ENCODE measurements at regions not wholly inside any gene's neighbourhood (a gene's known extent, or its start where the extent isn't known, plus 50 kb on each side); places are given as distances from the start of the nearest gene placed in this dataset.
"Not testable (repeated sequence)": the region's sequence is repeated elsewhere in the genome, so short reads cannot be mapped to it uniquely, and the experiment has no call there.

DNA sequence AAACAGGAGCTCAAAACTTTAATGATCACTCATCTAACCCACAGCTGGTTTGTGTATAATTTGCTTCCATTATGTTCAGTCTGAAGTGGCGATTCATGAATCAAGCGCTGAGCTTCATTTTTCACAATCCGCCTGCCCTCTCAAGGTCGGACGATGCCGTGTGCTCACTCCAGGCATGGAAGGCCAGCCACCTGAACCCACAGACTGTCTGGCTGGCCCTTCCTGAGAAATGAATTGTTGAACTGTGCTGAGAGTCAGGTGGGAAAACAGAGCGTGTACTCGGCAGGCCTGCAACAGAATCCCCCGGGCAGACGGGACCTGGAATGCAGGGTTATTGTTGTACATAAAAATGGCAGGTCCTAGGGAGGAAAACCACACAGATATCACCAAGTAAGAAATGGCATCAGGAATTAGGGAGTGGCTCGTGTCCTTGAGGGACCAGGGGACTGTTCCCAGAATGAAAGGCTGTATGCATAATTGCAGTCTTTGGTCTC is 375.7 kb downstream of the IRX2 start:
- DNase-seq, result peak; percentile 19

DNA sequence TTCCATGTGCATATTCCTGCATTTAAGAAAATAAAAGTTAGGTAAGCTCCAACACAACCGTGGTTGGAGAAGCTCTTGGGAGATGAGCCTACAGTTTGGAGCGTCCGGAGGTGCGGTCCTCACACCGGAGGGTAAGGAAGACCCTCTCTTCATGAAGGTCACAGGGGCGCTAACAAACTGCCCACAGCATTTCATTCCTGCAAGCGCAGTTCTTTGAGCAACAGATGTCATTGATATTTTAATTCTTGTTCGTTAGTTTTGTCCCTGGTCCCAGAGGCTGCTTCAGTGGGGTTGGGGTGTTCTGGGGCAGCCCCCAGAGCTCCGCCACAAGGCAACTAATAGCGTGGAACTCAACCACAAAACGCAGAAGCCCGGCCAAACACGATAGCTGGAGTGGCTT is 376.2 kb downstream of the IRX2 start:
- DNase-seq, result peak; percentile 12

DNA sequence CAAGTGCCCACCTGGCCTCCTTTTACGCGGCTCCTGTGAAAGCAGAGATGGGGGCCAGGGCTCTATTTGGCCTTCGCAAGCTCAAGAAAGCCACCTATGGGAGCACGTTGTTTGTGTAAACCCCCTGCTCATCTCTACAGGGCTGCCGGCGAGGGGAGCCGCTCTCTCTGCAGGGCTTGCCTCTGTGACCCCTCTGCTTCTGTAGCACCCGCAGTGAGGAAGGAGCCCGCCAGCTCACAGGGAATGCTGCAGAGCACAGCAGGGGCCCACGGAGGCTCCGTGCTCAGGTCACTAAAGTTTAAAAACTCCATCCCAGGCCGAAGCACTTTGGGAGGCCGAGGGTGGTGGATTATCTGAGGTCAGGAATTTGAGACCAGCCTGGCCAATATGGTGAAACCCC is 376.8 kb downstream of the IRX2 start:
- peak; percentile 21 for DNase-seq

DNA sequence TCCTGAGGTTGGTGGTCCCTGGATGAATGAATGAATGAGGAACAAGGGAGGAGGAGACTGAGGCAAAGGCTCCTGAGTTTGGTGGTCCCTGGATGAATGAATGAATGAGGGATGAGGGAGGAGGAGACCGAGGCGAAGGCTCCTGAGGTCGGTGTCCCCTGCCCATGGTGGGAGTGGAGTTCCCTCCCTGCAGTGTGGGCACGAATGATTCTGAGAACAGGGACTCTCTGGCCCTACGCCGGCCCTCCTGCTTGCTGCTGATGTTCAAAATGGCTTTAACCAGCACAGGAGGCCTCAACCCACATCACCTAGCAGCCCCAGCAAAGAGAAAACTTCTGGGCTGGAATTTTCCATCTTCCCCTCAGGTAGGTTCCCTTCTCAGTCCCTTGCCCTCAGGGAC is 377.8 kb downstream of the IRX2 start:
- DNase-seq, result peak; percentile 20

DNA sequence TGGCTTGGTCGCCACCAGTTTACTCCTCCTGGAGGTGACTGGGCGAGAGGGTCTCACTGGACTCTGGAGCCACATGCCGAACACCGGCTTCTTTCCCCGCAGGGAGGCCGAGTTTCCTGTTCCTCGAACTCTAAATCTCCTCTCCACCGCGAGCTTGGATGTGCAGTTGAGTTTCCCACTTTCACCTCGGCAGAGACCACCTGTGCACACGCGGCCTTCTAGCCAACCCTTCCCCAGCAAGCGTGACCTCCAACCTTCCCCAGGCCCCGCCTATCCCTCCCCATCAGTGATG is 380.1 kb downstream of the IRX2 start:
- DNase-seq, result no peak

DNA sequence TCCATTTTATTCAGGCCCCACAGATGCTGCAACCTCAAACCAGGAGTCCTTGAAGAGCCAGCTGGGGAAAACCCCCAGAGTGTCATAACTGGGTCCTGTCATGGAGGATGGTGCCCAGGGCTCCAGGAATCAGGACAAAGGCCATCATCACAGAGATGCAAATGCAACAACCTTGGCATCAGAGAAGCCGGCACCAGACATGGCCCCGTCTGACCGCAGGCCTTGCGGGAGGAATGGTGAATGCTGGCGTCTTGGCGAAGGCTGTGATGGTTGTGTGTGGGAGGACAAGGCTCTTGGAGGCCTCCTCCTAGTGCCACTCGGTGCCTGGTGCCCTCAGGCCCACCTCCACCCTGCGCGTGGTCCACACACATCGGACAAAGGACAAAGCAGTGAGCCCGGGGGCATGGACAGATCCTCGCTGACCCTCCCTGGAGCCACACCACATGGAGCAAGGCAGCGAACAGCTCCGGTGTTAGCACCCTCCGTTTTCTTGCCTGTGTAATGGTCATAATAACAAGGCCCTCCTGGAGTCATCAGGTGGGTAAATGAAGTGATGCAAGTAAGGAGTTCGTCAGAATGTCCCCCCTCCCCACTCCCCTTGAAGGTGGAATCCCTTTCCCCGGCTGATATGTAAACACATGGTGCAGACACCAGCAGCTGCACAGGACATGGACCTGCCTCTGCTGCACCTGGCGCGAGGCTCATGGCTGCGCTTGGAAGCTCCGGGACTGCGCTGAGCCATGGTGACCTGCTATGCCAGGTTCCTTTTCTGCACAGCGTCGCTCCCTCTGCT is 380.7 kb downstream of the IRX2 start:
- peak; percentile 35 for DNase-seq

DNA sequence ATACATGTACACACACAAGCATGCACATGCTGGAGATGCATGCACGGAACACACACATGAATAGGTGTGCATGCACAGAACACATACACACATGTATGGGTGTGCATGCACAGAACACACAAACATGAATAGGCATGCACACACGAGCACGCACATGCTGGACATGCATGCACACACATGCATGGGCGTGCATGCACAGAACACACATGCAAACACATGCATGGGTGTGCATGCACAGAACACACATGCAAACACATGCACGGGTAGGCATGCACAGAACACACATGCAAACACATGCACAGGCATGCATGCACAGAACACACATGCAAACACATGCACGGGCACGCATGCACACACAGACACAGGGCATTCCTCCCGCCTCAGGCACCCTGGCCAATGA is 382.3 kb downstream of the IRX2 start:
- DNase-seq, result peak; percentile 19

DNA sequence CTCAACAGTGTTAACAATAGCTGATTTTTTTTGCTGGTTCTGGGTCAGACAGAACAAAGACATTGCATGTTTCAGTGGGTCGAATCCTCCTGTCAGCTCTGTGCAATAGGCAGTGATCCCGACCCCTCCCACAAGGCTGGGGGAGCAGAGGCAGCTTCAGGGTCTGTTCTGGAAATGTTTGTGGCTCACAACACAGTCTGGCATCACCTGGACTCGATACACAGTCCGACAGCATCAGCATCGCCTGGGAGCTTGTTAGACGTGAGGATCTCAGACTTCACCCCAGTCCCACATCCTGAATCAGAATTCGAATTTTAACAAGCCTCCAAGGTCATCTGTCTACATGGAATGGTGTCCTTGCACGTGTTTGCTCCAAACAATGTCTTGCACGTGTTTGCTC is 384.7 kb downstream of the IRX2 start:
- DNase-seq, result no peak

DNA sequence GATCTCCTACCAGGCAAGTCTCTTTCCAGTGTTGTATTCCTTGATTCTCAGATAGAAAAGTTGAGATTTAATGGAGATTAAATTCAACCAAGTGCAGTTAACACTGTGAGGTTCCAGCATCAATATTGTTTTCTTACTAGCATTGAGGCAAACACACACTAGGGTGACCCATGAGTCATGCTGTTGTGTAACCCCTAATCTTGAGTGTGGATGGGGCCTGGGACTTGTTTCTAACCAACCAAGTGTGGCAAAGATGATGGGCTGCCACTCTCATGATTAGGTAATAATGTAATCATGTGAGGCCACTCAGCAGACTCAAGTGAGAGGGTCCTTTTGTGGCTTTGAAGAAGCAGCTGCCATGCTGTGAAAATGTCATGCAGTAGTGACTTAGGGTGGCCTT is 394.2 kb downstream of the IRX2 start:
- DNase-seq, result no peak

DNA sequence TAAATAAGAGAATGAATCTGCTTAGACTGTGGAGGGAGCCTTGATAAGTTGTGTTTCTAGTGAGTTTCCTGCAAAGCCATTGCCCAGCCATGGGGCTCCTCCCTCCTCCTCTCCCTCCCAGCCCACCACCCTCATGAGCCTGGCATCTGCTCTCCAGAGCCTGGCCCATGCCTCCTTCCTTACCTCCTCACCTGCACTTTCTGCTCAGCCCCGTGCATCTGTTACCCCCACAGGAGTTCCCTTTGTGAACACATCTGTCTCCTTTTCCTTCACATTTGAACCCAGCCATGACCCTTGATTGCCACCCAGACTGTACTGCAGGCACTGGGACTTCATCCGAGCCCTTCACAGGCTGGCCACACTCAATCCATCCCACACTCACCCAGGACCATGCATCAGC is 395.6 kb downstream of the IRX2 start:
- no peak for DNase-seq

DNA sequence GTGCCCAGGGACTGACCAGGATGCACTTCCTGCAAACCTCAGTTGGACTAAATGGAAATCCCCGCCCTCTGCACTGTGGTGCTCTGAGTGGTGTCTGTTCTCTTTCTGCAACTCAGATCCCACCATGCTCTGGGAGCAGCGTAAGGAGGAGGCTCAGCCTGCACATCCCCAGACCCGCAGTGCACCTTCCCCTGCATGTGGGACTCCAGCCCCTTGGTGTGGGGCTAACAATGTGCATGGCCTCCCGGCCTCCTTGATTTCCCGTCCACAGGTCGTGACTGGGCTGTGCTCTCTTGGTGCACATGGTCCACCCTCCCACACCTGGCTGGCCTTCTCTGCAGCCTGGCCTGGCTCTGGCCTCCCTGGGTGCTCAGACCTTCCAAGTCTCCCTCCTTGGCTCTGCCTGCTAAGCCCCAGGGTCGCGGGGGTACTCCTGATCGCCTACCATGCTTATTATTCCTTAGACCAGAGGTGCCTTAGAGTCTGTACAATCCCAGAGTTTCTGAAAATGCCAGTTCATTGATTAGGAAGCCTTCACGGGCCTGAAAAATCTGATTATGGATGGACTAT is 397.5 kb downstream of the IRX2 start:
- DNase-seq, result no peak

DNA sequence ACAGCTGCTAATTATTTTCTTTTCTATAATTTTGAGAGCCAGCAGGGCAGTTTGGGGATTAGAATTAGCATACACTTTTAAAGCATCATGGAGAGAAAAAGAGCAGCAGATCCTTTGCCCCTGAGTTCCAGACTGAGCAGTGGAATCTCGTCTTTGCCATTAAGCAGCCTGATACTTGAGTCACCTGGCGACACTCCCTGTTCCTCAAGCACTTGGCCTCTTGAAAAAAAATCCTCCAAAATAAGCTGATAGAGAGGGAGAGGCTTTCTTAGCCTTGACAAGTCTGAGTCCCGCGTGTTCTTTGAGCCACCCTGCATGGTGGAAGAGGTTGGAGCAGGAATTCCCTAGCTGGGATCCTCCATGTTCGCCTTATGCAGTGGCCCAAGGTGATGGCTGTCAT is 398.3 kb downstream of the IRX2 start:
- DNase-seq, result no peak

DNA sequence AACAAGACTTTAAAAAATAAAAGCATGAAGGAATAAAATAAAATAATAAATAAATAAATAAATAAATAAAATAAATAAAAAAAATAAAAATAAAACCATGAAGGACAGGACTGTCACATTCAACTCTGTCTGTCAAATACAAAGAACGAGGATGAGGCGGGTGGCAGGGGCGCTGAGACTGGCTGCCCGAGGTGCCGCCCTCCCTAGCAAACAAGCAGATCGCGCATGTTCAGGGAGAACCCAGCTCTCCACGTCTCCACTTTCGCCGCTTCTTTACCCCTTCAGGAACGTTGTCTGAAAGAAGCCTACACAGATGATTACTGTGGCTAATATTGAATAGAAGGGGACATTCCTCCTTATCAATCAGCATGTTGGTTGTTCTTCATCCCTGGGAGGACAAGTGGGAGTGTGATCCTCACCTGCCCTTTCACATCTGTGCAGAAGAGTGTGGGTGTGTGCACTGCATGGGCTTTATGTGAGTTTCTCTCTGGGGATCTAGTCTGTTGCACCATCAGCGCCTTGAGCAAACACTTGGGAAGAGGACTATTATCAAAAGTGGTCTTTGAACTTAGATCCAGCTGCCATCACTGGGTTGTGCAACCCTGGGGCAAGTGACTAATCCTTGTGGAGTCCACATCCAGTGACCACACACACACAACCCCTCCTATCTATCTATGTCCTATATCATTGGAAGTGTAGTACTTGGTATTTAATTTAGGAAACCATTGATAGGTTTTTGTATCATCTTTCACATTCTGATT is 399.2 kb downstream of the IRX2 start:
- DNase-seq, result no peak

DNA sequence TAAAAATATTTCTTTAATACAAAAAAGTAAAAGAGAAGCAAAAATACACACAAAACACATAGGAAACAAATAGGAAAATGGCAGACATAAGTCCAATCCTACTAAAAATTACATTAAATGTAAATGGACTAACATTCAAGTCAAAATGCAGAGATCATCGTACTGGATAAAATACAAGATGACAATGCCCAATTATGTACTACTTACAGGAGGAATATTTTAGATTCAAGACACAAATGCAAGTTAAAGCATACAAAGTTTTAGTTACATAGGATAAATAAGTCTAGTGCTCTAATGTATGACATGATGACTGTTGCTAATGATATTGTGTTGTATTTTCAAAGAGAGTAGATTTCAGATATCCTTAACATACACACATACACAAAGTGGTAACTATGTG is 401.7 kb downstream of the IRX2 start:
- not testable (repeated sequence) for DNase-seq

DNA sequence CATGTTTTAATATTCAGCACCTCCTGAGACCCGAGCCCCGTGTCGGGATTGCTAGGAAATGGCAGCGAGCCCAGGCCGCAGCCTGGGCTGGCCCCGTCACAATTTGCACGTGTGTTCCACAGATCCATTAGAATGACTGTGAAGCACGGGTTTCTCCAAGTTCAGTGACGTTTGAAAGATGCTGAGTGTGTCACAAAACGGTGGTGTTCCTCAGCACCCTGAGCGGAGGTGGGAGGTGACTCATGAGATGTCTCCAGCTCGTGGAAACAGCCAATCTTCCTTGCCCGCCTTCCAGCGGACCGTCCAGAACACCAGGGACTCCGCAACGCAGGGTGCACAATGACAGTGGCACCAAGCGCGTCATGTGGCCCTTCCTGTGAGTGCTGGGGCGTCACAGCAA is 412.8 kb downstream of the IRX2 start:
- DNase-seq, result no peak

DNA sequence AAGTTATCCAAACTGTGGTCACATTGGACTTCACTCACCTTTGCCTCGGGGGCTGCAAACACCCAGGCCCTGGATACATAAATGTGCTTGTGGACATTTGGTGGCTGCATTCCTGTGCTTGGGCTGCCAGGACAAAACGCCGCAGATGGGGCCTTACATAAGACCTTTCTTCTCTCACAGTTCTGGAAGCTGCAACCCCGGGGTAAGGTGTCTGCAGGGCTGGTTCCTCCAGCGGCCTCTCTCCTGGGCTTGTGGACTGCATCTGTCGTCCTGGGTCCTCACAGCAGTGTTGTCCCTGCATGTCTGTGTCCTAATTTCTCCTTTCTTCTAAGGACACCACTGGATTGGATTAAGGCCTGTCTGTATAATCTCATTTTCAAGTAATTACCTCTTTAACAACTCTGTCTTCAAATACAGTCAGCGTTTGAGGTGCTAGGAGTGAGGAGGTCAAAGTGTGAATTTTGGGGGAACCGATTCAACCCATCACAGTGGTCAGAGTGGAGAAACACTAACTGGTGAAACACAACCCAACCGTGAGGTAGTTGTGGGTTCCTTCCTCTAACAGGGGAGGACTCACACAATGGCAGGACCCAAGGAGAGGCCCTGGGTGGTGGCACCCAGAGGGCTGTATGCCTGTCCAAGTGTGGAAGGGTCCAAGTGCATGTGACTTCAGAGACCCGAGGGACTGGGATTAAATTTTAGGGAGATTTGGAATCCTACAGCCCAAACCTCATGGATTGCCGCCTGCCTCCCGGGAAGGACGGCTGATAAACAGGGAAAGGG is 415.6 kb downstream of the IRX2 start:
- DNase-seq, result no peak

DNA sequence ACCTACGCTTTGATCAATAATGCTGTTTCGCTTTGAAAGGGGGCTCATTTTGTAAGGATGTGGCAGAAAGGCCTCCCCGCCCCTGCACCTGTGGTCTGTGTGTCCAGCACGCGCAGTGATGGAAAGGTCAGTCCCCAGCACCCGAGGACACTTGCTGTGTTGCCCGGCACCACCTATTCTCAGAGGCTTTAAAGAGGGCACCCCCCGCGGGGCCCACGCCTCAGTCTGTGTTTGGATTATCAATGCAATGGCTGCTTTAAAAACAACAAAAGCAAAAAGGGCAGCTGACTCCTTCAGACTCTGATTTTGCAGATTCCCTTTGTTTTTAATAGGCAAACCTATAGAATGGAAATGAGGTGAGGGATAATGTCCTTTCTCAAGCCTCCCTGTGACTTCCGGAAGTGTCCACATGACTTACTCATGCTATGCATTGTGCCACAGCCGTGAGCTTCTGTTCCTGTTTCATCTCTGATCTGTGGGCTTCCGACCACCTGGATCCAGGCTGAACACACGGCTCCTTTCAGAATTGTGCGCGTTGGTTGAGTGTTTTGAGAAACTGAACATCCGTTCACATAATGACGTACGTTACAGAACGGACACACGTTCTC is 416.2 kb downstream of the IRX2 start:
- no peak for DNase-seq

DNA sequence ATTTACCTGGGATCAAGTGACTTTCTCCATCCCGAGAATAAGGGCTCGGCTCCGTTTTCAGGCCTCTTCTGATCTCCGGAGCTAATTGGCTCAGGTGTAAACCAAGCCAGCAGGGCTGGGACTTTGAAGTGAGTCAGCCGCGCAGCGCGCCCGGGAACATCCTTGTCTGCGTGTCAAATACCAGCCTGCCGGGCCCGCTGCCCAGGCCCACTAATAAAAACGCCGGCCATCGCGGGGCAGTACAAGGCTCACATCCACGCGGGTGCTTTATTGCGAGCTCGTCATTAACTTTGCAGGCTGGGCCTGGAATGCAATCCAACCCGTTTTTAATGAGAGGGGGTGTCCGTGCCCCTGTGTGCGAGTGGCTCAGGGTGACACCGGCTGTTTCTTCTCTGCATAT is 416.8 kb downstream of the IRX2 start:
- peak; percentile 76 for DNase-seq

DNA sequence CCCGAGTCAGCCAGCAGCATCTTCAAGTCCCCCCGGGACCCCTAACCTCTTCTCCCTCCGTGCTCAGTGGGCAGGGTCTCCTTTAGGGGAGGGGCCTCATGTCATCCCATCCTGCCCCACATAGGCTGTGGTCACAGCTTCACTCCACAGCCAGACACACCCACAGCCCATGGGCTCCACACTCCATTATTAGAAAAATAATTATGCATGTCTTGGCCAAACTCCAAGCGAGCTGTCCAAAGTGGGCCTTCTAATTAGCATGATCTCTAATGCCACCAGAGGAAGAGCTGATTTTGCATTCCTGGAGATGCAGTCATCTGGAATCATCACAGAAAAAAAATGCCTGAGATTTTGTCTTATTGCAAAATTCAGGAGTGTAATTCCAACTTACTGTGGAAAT is 418.2 kb downstream of the IRX2 start:
- no peak for DNase-seq

DNA sequence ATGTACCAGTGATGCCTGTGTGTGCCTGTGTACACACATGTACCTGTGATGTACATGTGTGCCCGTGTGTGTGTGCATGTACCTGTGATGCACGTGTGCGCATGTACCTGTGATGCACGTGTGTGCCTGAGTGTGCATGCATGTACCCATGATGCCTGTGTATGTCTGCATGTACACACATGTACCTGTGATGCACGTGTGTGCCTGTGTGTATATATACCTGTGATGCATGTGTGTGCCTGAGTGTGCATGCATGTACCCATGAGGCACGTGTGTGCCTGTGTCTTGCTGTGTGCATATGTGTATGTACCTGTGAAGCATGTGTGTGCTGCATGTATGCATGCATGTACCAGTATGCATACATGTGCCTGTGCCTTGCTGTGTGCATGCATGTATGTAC is 419.0 kb downstream of the IRX2 start:
- DNase-seq, result no peak

DNA sequence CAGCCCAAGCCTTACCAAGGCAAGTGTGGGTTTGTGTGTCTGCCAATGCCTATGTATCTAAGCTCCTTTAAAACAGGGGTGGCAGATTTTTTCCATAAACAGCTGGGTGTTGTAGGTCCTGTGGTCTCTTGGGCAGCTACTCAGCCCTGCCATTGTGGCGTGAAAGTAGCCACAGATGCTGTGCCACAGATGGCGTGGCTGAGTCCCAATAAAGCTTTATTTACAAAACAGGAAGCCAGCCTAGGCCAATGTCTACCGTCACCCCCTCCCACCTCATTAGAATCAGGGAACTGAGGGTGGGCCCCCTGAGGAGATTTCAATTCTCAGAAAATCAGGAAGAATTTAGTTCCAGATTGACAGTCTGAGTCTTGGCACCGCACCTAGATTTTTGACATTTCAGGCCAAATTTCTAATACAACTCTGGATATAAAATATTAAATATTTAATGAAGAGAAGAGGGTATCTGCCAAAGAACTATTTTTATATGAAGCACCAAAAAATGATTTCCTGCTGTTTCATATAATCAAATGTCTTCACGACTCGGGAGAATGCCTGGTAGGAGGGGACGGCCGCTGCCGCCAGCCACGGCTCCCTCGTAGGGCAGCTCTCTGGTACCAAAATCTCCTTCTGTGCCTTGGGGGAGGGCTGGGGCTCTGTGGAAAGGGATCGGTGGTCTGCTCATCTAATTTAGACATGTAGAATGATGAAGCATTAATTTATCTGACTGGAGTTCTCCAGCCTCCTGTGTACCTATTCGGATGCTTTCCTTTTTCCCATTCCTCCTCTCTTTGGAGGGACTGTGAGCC is 420.9 kb downstream of the IRX2 start:
- DNase-seq, result no peak

DNA sequence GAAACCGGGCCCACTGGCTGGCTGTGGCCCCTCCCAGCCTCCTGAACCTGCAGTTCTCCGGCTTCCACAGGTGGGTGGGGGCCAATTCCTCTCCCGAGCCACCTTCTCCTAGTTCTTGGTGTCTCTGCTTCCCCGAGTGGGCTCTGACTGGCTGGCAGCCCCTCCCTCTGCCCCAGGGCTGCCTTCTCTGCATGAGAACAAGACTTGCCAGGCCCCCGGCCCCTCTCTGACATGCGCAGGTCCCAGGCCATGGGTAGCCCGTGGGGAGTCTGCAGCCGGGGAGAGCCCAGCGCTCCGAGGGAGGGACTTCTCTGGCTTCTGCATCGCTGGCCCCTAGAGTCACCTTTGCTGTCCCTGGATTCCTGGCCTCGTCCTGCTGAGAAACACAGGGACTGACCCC is 421.7 kb downstream of the IRX2 start:
- no peak for DNase-seq
